ENCODE measurements at regions not wholly inside any gene's neighbourhood (a gene's known extent, or its start where the extent isn't known, plus 50 kb on each side); places are given as distances from the start of the nearest gene placed in this dataset.

GRCh38 chr10:43863270-43863669 is 214.6 kb upstream of the ZNF32 start:
- intact Hi-C loops (cut with micrococcal nuclease): no loop called here

GRCh38 chr10:43862756-43863155 is 214.1 kb upstream of the ZNF32 start:
- intact Hi-C loops (cut with micrococcal nuclease): no loop called here

GRCh38 chr10:43861966-43862751 is 213.5 kb upstream of the ZNF32 start:
- intact Hi-C loops (cut with micrococcal nuclease): no loop called here

GRCh38 chr10:43859016-43859525 is 210.4 kb upstream of the ZNF32 start:
- intact Hi-C loops (cut with micrococcal nuclease): loop anchor here (10.0 kb wide), 1 partner anchor 134 kb away; no protein-coding TSS in a partner anchor

GRCh38 chr10:43857931-43858315 is 209.2 kb upstream of the ZNF32 start:
- intact Hi-C loops (cut with micrococcal nuclease): loop anchor here (10.0 kb wide), 1 partner anchor 133 kb away; no protein-coding TSS in a partner anchor

GRCh38 chr10:43857206-43857930 is 208.7 kb upstream of the ZNF32 start:
- intact Hi-C loops (cut with micrococcal nuclease): loop anchor here (10.0 kb wide), 1 partner anchor 133 kb away; no protein-coding TSS in a partner anchor

GRCh38 chr10:43856299-43856698 is 207.6 kb upstream of the ZNF32 start:
- intact Hi-C loops (cut with micrococcal nuclease): loop anchor here (10.0 kb wide), 1 partner anchor 131 kb away; no protein-coding TSS in a partner anchor

GRCh38 chr10:43855667-43856210 is 207.1 kb upstream of the ZNF32 start:
- intact Hi-C loops (cut with micrococcal nuclease): loop anchor here (10.0 kb wide), 1 partner anchor 131 kb away; no protein-coding TSS in a partner anchor

- intact Hi-C loops (cut with micrococcal nuclease): loop anchor here (10.0 kb wide), 1 partner anchor 129 kb away; no protein-coding TSS in a partner anchor
Observed at GRCh38 chr10:43854007-43854406, 205.3 kb upstream of the ZNF32 start.

GRCh38 chr10:43853369-43853768 is 204.7 kb upstream of the ZNF32 start:
- intact Hi-C loops (cut with micrococcal nuclease): loop anchor here (10.0 kb wide), 1 partner anchor 129 kb away; no protein-coding TSS in a partner anchor

GRCh38 chr10:43852644-43853214 is 204.0 kb upstream of the ZNF32 start:
- intact Hi-C loops (cut with micrococcal nuclease): loop anchor here (10.0 kb wide), 1 partner anchor 128 kb away; no protein-coding TSS in a partner anchor

- intact Hi-C loops (cut with micrococcal nuclease): loop anchor here (10.0 kb wide), 1 partner anchor 127 kb away; no protein-coding TSS in a partner anchor
Observed at GRCh38 chr10:43852149-43852548, 203.5 kb upstream of the ZNF32 start.

- intact Hi-C loops (cut with micrococcal nuclease): loop anchor here (10.0 kb wide), 1 partner anchor 126 kb away; no protein-coding TSS in a partner anchor
Observed at GRCh38 chr10:43851030-43851429, 202.3 kb upstream of the ZNF32 start.

GRCh38 chr10:43849551-43849950 is 200.9 kb upstream of the ZNF32 start:
- intact Hi-C loops (cut with micrococcal nuclease): no loop called here

- intact Hi-C loops (cut with micrococcal nuclease): no loop called here
Observed at GRCh38 chr10:43846968-43847367, 198.3 kb upstream of the ZNF32 start.

GRCh38 chr10:43846187-43846680 is 197.6 kb upstream of the ZNF32 start:
- intact Hi-C loops (cut with micrococcal nuclease): no loop called here

GRCh38 chr10:43845121-43845520 is 196.4 kb upstream of the ZNF32 start:
- intact Hi-C loops (cut with micrococcal nuclease): no loop called here

- intact Hi-C loops (cut with micrococcal nuclease): no loop called here
Observed at GRCh38 chr10:43844221-43844620, 195.5 kb upstream of the ZNF32 start.

- intact Hi-C loops (cut with micrococcal nuclease): no loop called here
Observed at GRCh38 chr10:43843321-43844101, 194.8 kb upstream of the ZNF32 start.

- intact Hi-C loops (cut with micrococcal nuclease): no loop called here
Observed at GRCh38 chr10:43842496-43842895, 193.8 kb upstream of the ZNF32 start.
